Gastrocnemius medialis (tissue), 4 donors: ENCODE measurements at regions not wholly inside any gene's neighbourhood (a gene's known extent, or its start where the extent isn't known, plus 50 kb on each side); places are given as distances from the start of the nearest gene placed in this dataset.

Source experiments
- ATAC-seq, 2 donors: fragments of 150-250 bp; one replicate each; pipeline ENCODE4 v1.9.1; 2016
- DNase-seq, 2 donors: peaks; one replicate each; pipeline ENCODE4 v3.0.0-alpha.2; 2019
- H3K27ac ChIP-seq, 4 donors: fragments of 200-600 bp; sonication (generic); 1 replicate in 1 of 4; 2 replicates in 3 of 4; pipeline ENCODE4 v1.5.1; 2016 to 2018; ENCODE audit warnings: mild to moderate bottlenecking in 2 of 4, moderate library complexity in 1 of 4
- H3K27me3 ChIP-seq, 3 donors: fragments of 200-600 bp; sonication (generic) in 2 of 3; 1 replicate in 1 of 3; 2 replicates in 2 of 3; pipeline versions ENCODE4 v1.5.1 to v1.6.0; 2016 to 2019; ENCODE audit warnings: mild to moderate bottlenecking in 1 of 3, moderate library complexity in 1 of 3
- H3K36me3 ChIP-seq, 2 donors: fragments of 200-600 bp; sonication (generic) in 1 of 2; one replicate each; pipeline ENCODE4 v1.5.1; 2017 to 2018
- H3K4me1 ChIP-seq, 2 donors: fragments of 200-600 bp; sonication (generic) in 1 of 2; one replicate each; pipeline ENCODE4 v1.5.1; 2016 to 2017; ENCODE audit warnings: mild to moderate bottlenecking in 2 of 2
- H3K4me3 ChIP-seq, 4 donors: fragments of 200-600 bp; sonication (generic) in 3 of 4; 1 replicate in 1 of 4; 2 replicates in 3 of 4; pipeline ENCODE4 v1.5.1; 2016 to 2019; ENCODE audit warnings: mild to moderate bottlenecking in 2 of 4
- H3K9me3 ChIP-seq, 3 donors: fragments of 200-600 bp; sonication (generic) in 2 of 3; 1 replicate in 1 of 3; 2 replicates in 2 of 3; pipeline ENCODE4 v1.5.1; 2016 to 2019
- POLR2A ChIP-seq, 2 donors: fragments of 450-650 bp; IDR thresholded peaks; one replicate each; pipeline ENCODE4 v1.6.1; 2017; ENCODE audit warnings: antibody characterized with exemption in 2 of 2, mild to moderate bottlenecking in 2 of 2, moderate library complexity in 2 of 2
- in situ Hi-C, 4 donors: fragments of 200-750 bp; cut with MboI; loops; one replicate each; pipeline versions ENCODE4 v1.15.0 to v1.8.0; 2017; ENCODE audit warnings: low sequenced_read_pairs in 4 of 4
- intact Hi-C: fragments of 100-400 bp; cut with DNase I; formaldehyde crosslinking; loops from one replicate; pipeline ENCODE4 v1.15.1; 2023; ENCODE audit warnings: low total_unique reads
- TF ChIP-seq, protein P1 (sequence below), 5 experiments: fragments of 450-650 bp in 3 of 5; fragments of 200-600 bp in 2 of 5; sonication (generic) in 2 of 5; IDR thresholded peaks in 4 of 5; conservative IDR thresholded peaks in 1 of 5; 1 replicate in 4 of 5; 2 replicates in 1 of 5; pipeline ENCODE4 v1.5.1; 2016 to 2019; ENCODE audit warnings: antibody characterized with exemption in 5 of 5, mild to moderate bottlenecking in 3 of 5, moderate library complexity in 3 of 5

DNA sequence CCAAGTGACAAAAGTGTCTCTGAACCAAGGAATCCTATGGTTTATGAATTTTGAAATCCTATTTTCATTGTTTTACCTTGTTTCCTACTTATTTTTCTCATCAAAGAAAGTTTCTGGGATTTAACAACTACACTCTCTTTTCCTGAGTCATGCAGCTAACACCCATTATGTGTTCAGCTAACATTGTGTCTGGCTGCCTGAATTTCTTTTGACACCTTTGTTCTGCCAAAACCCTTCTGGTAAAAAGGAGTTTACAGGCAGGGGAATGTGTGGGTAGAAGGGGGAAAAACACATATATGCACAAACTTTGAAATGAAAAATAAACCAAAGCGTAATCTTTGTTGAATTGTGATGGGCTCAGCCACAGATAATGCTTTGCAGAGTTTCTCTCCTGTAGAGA, 146.2 kb downstream of the COX7C start:
- intact Hi-C loops = no loop called here
- no peak for TF ChIP-seq POLR2A (IDR thresholded peaks at IDR 0.05)
- TF ChIP-seq, protein P1, sequence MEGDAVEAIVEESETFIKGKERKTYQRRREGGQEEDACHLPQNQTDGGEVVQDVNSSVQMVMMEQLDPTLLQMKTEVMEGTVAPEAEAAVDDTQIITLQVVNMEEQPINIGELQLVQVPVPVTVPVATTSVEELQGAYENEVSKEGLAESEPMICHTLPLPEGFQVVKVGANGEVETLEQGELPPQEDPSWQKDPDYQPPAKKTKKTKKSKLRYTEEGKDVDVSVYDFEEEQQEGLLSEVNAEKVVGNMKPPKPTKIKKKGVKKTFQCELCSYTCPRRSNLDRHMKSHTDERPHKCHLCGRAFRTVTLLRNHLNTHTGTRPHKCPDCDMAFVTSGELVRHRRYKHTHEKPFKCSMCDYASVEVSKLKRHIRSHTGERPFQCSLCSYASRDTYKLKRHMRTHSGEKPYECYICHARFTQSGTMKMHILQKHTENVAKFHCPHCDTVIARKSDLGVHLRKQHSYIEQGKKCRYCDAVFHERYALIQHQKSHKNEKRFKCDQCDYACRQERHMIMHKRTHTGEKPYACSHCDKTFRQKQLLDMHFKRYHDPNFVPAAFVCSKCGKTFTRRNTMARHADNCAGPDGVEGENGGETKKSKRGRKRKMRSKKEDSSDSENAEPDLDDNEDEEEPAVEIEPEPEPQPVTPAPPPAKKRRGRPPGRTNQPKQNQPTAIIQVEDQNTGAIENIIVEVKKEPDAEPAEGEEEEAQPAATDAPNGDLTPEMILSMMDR (IDR thresholded peaks at IDR 0.05 in 4 of 5, conservative IDR thresholded peaks at IDR 0.05 in 1 of 5) = no peak

DNA sequence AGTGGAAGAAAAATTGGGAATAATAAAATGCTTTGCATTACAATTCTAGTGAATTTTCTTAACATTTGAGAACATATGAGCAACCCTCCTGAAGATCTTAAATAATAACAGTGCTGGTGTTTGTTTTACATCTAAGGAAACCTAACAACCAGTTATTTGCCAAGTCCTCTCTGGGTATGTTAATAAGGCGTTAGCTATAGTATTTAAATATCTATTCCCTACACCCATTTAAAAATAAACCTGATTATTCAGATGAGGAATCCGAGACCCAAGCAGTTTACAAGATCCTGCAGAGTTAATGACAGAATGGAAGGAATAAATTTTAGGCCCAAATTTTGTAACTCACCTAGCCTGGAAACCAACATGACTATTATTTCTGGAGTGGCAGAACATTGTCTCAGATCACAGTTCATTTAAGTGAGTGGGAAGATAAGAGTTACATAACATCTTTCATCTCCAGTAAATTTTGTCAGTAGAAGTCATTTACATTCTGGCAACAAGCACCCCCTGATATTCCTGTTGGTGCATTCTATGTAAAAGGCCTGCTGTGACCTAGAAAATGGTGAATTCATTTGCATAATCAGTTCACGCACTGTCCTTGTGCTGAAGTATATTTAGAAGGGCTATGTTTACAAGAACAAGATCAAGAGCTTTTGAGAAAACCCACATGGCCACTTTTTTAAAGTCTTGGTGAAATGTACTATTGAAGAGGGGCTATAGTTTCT, 148.2 kb downstream of the COX7C start:
- no peaks in the 10 kb centered on the region for H3K36me3 ChIP-seq
- ATAC-seq (no peak), DNase-seq (no peak)
- H3K4me3 ChIP-seq = no peak overlapping the region
- TF ChIP-seq, protein P1 (IDR thresholded peaks at IDR 0.05 in 4 of 5, conservative IDR thresholded peaks at IDR 0.05 in 1 of 5) = no peak
- TF ChIP-seq POLR2A (IDR thresholded peaks at IDR 0.05) = no peak
- intact Hi-C loops (no loop called here), in situ Hi-C loops (no loop called here)
- no peaks in the 10 kb centered on the region for H3K4me1 ChIP-seq
- H3K27me3 ChIP-seq = no peaks in the 10 kb centered on the region
- no peaks in the 10 kb centered on the region for H3K9me3 ChIP-seq
- H3K27ac ChIP-seq = no peak overlapping the region

More for the DNA sequence above, 146.2 kb downstream of the COX7C start:
- in situ Hi-C loops = no loop called here
- Histone ChIP-seq H3K4me1 (no peaks in the 10 kb centered on the region), H3K9me3 (no peaks in the 10 kb centered on the region), H3K4me3 (no peak overlapping the region), H3K27me3 (no peaks in the 10 kb centered on the region), H3K27ac (no peak overlapping the region), H3K36me3 (no peaks in the 10 kb centered on the region)
- DNase-seq (no peak), ATAC-seq (no peak)

DNA sequence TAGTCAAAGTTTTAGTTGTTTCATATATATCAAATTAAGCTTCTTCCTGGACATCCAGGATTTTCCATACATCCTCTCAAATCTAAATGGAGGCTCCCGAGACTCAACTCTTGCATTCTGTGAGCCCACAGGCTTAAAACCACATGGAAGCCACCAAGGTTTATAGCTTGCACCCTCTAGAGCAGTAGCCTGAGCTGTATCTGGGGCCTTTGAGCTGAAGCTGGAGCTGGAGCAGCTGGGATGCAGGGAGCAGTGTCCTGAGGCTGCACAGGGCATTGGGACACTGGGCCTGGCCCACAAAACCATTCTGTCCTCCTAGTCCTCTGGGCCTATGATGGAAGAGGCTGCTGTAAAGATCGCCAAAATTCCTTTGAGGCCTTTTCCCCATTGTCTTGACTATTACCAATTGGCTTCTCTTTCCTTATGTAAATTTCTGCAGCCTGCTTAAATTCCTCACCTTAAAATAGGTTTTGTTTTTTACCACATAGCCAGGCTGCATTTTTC, 151.0 kb downstream of the COX7C start:
- Histone ChIP-seq H3K27ac (no peak overlapping the region), H3K27me3 (no peaks in the 10 kb centered on the region), H3K36me3 (no peaks in the 10 kb centered on the region), H3K4me3 (no peak overlapping the region), H3K9me3 (no peaks in the 10 kb centered on the region), H3K4me1 (no peaks in the 10 kb centered on the region)
- no peak for TF ChIP-seq POLR2A (IDR thresholded peaks at IDR 0.05)
- TF ChIP-seq, protein P1 (IDR thresholded peaks at IDR 0.05 in 4 of 5, conservative IDR thresholded peaks at IDR 0.05 in 1 of 5) = no peak
- in situ Hi-C loops = no loop called here
- intact Hi-C loops = no loop called here
- ATAC-seq = no peak
- DNase-seq = no peak

DNA sequence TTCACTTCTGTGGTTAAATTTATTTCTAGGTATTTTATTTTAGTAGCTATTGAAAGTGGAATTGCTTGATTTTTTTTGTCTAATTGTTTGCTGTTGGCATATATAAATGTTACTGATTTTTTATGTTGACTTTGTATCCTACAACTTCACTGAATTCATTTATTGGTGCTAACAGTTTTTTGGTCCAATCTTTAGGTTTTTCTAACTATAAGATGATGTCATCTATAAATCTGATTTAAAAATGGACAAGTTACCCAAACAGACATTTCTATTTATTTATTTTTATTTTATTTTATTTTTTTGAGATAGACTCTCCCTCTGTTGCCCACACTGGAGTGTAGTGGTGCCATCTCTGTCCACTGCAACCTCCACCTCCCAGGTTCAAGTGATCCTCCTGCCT, 162.3 kb downstream of the COX7C start:
- no peaks in the 10 kb centered on the region for H3K27me3 ChIP-seq
- no peaks in the 10 kb centered on the region for H3K4me1 ChIP-seq
- intact Hi-C loops (no loop called here), in situ Hi-C loops (no loop called here)
- H3K4me3 ChIP-seq = no peak overlapping the region
- TF ChIP-seq POLR2A (IDR thresholded peaks at IDR 0.05) = no peak
- TF ChIP-seq, protein P1 (IDR thresholded peaks at IDR 0.05 in 4 of 5, conservative IDR thresholded peaks at IDR 0.05 in 1 of 5) = no peak
- no peak for ATAC-seq
- H3K9me3 ChIP-seq = no peaks in the 10 kb centered on the region
- H3K27ac ChIP-seq = no peak overlapping the region
- no peak for DNase-seq
- H3K36me3 ChIP-seq = no peaks in the 10 kb centered on the region
